ENCODE measurements at regions not wholly inside any gene's neighbourhood (a gene's known extent, or its start where the extent isn't known, plus 50 kb on each side); places are given as distances from the start of the nearest gene placed in this dataset.

DNA sequence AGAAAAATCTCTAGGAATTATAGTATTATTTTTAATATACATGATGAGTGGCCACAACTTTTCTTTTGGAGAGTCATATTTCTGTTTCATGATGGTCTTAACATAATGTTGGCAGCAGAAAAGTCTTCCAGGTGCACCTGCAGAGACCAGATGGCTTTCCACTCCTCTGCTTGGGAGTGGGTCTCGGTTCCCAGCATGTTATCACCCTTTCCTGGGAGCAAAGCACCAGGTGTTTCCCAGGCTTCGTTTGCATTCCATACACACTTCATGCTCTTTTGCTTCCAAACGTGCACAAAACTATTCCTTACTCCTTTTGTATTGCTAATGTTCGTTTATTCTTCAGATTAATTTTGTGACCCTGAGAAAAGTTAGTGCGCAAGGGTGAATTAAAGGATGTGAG, 305.2 kb downstream of the CDH2 start:
- TF ChIP-seq POLR2AphosphoS5 (IDR thresholded peaks at IDR 0.05; ENCODE audit: insufficient read depth, low read depth, low read length) (no peak), JUN (IDR thresholded peaks at IDR 0.05; ENCODE audit: borderline replicate concordance, insufficient read depth, insufficient read length, low read depth) (no peak), GATA2 (IDR thresholded peaks at IDR 0.05; ENCODE audit: insufficient read depth, insufficient read length, low read depth, low read length) (no peak), FOS (IDR thresholded peaks at IDR 0.05; ENCODE audit: borderline replicate concordance, insufficient read depth, low read length) (no peak), POLR2A (IDR thresholded peaks at IDR 0.05; ENCODE audit: low read depth, low read length) (no peak), MYC (IDR thresholded peaks at IDR 0.05; ENCODE audit: low read depth, low read length) (no peak), EZH2 (IDR thresholded peaks at IDR 0.05; ENCODE audit: borderline replicate concordance, low read depth, low read length, severe bottlenecking) (no peak)
- TF ChIP-seq, protein P1, sequence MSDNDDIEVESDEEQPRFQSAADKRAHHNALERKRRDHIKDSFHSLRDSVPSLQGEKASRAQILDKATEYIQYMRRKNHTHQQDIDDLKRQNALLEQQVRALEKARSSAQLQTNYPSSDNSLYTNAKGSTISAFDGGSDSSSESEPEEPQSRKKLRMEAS (IDR thresholded peaks at IDR 0.05; ENCODE audit: insufficient read depth, insufficient read length), result no peak
- TF ChIP-seq, protein P2, sequence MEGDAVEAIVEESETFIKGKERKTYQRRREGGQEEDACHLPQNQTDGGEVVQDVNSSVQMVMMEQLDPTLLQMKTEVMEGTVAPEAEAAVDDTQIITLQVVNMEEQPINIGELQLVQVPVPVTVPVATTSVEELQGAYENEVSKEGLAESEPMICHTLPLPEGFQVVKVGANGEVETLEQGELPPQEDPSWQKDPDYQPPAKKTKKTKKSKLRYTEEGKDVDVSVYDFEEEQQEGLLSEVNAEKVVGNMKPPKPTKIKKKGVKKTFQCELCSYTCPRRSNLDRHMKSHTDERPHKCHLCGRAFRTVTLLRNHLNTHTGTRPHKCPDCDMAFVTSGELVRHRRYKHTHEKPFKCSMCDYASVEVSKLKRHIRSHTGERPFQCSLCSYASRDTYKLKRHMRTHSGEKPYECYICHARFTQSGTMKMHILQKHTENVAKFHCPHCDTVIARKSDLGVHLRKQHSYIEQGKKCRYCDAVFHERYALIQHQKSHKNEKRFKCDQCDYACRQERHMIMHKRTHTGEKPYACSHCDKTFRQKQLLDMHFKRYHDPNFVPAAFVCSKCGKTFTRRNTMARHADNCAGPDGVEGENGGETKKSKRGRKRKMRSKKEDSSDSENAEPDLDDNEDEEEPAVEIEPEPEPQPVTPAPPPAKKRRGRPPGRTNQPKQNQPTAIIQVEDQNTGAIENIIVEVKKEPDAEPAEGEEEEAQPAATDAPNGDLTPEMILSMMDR (IDR thresholded peaks at IDR 0.05; ENCODE audit: extremely low read depth in 1 of 2, insufficient read depth in 1 of 2, low read depth in 1 of 2, low read length in 2 of 2), result no peak
- POLR2A ChIA-PET, result no interaction called here
- no peaks in the 10 kb centered on the region for H3K4me1 ChIP-seq (ENCODE audit: control insufficient read depth, extremely low read depth, insufficient read depth, low read length)
- dilution Hi-C loops (cut with MboI; ENCODE audit: extremely low pct_ligation_motif_present, low sequenced_read_pairs) (no loop called here), intact Hi-C loops (cut with micrococcal nuclease) (no loop called here)
- H4K20me1 ChIP-seq (replicated peaks; ENCODE audit: control insufficient read depth, extremely low read depth, insufficient read depth, low read length), result no peaks in the 10 kb centered on the region
- H3K79me2 ChIP-seq (ENCODE audit: control insufficient read depth, insufficient read depth, low read length), result no peaks in the 10 kb centered on the region
- CTCF ChIA-PET, result no interaction called here
- DNase-seq (ENCODE audit: low read depth, low spot score) (no peak), FAIRE-seq (no peak)
- no peaks in the 10 kb centered on the region for H3K9me3 ChIP-seq (replicated peaks; ENCODE audit: control insufficient read depth, insufficient read depth, low read length)
- H2AFZ ChIP-seq (ENCODE audit: low read depth, low read length), result no peak overlapping the region
- no peak overlapping the region for H3K27ac ChIP-seq (ENCODE audit: insufficient read depth, low read depth, low read length)
- H3K4me3 ChIP-seq (replicated peaks in 1 of 3; ENCODE audit: insufficient read depth in 1 of 3, low read depth in 1 of 3, low read length in 3 of 3), result no peak overlapping the region
- no peak overlapping the region for H3K4me2 ChIP-seq (ENCODE audit: insufficient read depth, low read length)
- H3K36me3 ChIP-seq (ENCODE audit: control insufficient read depth in 2 of 2, extremely low read depth in 1 of 2, insufficient read depth in 2 of 2, low read length in 2 of 2), result no peaks in the 10 kb centered on the region
- no peaks in the 10 kb centered on the region for H3K27me3 ChIP-seq (ENCODE audit: control insufficient read depth in 2 of 2, insufficient read depth in 2 of 2, low read length in 2 of 2)
- no peaks in the 10 kb centered on the region for H3K9me1 ChIP-seq (replicated peaks; ENCODE audit: control insufficient read depth, extremely low read depth, insufficient read depth, low read length)
- BruUV-seq (replicated peaks), result no TSS peak
- H3K9ac ChIP-seq (replicated peaks; ENCODE audit: extremely low read depth, insufficient read depth, low read length), result no peak overlapping the region
